A172 (cell line): ENCODE measurements at regions not wholly inside any gene's neighbourhood (a gene's known extent, or its start where the extent isn't known, plus 50 kb on each side); places are given as distances from the start of the nearest gene placed in this dataset.

Experiments
- DNase-seq: peaks from one replicate; pipeline ENCODE4 v3.0.0-alpha.2; 2015; ENCODE audit warnings: low spot score

GRCh38 chr2:129723277-129724020 lies 256.0 kb upstream of the RAB6C start:
- no peak for DNase-seq

- DNase-seq, result no peak
These were observed 255.3 kb upstream of the RAB6C start for GRCh38 chr2:129724021-129724757.

GRCh38 chr2:129726216-129726615 lies 253.2 kb upstream of the RAB6C start:
- DNase-seq, result no peak

GRCh38 chr2:129727286-129727685 lies 252.2 kb upstream of the RAB6C start:
- no peak for DNase-seq

GRCh38 chr2:129728035-129728972 lies 251.2 kb upstream of the RAB6C start:
- DNase-seq, result no peak

GRCh38 chr2:129729011-129729410 lies 250.5 kb upstream of the RAB6C start:
- no peak for DNase-seq

GRCh38 chr2:129729646-129730045 lies 249.8 kb upstream of the RAB6C start:
- no peak for DNase-seq

- DNase-seq, result no peak
These were observed 248.5 kb upstream of the RAB6C start for GRCh38 chr2:129730979-129731378.

GRCh38 chr2:129731907-129732629 lies 247.4 kb upstream of the RAB6C start:
- no peak for DNase-seq

- DNase-seq, result no peak
These were observed 246.8 kb upstream of the RAB6C start for GRCh38 chr2:129732630-129733026.

GRCh38 chr2:129733041-129733440 lies 246.4 kb upstream of the RAB6C start:
- DNase-seq, result no peak

- no peak for DNase-seq
These were observed 245.9 kb upstream of the RAB6C start for GRCh38 chr2:129733579-129733978.

- DNase-seq, result no peak
These were observed 245.0 kb upstream of the RAB6C start for GRCh38 chr2:129734343-129735034.

- no peak for DNase-seq
These were observed 243.9 kb upstream of the RAB6C start for GRCh38 chr2:129735576-129735975.

- no peak for DNase-seq
These were observed 241.6 kb upstream of the RAB6C start for GRCh38 chr2:129737660-129738527.

- DNase-seq, result no peak
These were observed 240.7 kb upstream of the RAB6C start for GRCh38 chr2:129738799-129739198.

GRCh38 chr2:129740504-129740903 lies 239.0 kb upstream of the RAB6C start:
- DNase-seq, result no peak

GRCh38 chr2:129741165-129741564 lies 238.3 kb upstream of the RAB6C start:
- DNase-seq, result no peak

- DNase-seq, result no peak
These were observed 237.8 kb upstream of the RAB6C start for GRCh38 chr2:129741623-129742022.
